Dermis microvascular lymphatic vessel endothelial cell (primary cell): ENCODE measurements at regions not wholly inside any gene's neighbourhood (a gene's known extent, or its start where the extent isn't known, plus 50 kb on each side); places are given as distances from the start of the nearest gene placed in this dataset.

ENCODE experiments used
- DNase-seq, 2 donors: peaks; one replicate each; pipeline versions ENCODE4 v3.0.0 to v3.0.0-alpha.2; 2010; ENCODE audit warnings: low read depth in 2 of 2

- no peak for DNase-seq
Measured at GRCh38 chr3:18886331-18886730, 262.0 kb upstream of the KCNH8 start.

- no peak for DNase-seq
Measured at GRCh38 chr3:18885612-18886011, 262.7 kb upstream of the KCNH8 start.

- no peak for DNase-seq
Measured at GRCh38 chr3:18883571-18883970, 264.7 kb upstream of the KCNH8 start.

DNA sequence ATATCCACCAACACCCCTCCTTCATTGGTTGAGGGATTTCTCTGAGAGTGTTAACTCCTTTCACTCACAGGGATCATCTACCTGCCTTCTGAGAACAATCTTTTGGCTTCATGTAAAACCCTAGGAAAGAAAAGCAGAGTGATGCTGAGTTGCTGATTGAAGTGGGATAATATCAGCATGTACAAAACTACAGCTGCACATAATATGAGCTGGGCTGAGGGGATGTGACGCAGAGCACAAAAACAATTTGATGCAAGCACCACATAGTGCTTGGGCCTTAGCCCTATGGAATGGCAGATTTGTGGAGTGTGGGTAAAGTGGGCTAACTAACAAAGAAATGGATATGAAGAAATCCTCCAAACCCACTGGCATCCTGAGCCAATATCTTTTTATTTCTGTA, 267.6 kb upstream of the KCNH8 start:
- DNase-seq = no peak

- no peak for DNase-seq
Measured at GRCh38 chr3:18872466-18872865, 275.8 kb upstream of the KCNH8 start.

- no peak for DNase-seq
Measured at GRCh38 chr3:18870642-18871041, 277.7 kb upstream of the KCNH8 start.

DNA sequence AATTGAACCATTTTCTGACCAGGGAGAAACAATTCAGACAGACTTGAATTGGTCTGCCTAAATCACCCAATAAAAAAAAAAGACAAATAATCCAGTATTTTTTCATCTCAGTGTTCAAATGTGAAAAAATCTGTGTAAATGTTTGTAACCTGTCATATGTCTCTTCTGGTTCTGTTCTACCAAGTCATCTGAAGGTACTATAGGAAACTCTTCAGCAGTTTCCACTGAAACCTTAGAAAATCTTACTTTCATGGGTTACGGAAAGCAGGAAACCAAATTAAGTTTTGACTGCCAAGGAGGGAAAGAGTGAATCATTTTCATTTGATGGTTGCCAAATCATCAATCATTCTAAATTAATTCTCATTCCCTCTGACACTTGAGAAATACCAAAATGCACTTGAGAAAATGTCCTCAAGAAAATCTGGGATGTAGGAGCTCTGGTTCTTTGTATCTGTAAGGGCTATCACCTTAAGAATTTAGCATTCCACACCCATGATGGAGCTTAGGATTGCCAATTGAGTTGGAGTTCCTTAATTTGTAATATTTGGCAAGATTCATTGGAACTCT, 278.2 kb upstream of the KCNH8 start:
- DNase-seq = no peak

- DNase-seq = no peak
Measured at GRCh38 chr3:18868911-18869689, 279.2 kb upstream of the KCNH8 start.

DNA sequence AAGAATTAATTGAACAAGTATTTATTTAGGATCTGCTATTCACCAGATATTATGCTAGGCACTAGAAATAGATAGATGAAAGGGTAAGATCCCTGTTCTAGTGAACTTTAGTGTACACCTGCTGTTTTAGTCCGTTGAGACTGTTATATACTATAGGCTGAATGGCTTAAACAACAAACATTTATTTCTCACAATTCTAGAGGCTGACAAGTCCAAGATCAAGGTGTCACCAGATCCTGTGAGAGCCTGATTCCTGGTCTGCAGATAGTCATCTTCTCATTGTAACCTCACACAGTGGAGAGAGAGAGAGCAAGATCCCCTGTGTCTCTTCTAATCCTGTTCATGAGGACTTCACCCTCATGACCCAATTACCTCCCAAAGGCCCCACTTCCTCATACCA, 281.4 kb upstream of the KCNH8 start:
- no peak for DNase-seq

- no peak for DNase-seq
Measured at GRCh38 chr3:18864933-18865731, 283.2 kb upstream of the KCNH8 start.

DNA sequence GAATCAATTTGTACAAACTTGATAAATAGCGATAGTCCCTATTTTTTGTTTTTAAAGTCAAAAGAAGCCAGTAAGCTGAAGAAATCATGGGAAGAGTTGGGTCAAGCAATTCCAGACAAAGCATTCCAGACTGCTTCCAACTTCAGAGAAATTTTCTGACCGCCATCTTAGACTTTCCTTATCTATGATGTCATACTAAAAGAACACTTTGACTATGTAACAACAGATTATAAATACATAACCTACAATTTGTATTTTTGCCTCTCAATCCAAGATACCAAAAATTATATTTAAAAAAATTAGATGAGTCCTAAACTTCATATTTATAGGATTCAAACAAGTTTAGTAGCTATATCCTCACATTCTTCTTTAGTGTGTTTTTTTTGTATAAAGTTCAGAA, 286.2 kb upstream of the KCNH8 start:
- DNase-seq = no peak

DNA sequence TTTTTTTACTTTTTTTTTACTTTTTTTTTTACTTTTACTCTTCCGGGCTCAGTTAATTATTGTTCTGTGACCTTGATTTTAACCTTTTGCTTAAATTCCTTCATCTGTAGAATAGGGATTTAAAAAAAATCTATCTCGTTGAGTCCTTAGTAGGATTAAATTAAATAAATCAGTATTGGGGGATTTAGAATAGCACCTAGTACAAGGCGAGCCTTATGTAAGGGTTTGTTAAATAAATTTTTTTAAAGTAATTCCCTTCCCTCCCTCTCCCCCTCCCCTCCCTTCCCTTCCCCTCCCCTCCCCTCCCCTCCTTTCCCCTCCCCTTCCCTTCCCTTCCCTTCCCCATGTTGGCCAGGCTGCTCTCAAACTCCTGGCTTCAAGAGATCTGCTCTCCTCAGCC, 287.2 kb upstream of the KCNH8 start:
- no peak for DNase-seq

DNA sequence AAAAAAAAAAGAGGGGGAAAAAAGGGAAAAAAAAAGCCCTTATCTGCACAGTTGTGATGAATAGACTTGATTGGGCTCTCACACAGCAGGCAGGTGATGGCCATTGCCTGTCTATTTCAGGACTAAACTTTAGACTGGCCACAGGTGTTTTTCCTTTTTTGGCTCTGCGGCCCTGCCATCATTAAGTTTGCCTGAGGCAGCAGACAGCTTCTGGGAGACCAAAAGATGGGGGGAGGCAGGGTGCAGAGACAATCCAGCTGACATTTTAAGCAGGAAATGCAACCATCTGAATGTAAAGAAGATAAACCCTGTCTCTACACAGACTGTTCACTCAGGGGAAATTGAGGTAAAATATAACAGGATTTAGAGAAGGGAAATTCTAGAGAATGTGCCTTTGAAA, 295.0 kb upstream of the KCNH8 start:
- no peak for DNase-seq

DNA sequence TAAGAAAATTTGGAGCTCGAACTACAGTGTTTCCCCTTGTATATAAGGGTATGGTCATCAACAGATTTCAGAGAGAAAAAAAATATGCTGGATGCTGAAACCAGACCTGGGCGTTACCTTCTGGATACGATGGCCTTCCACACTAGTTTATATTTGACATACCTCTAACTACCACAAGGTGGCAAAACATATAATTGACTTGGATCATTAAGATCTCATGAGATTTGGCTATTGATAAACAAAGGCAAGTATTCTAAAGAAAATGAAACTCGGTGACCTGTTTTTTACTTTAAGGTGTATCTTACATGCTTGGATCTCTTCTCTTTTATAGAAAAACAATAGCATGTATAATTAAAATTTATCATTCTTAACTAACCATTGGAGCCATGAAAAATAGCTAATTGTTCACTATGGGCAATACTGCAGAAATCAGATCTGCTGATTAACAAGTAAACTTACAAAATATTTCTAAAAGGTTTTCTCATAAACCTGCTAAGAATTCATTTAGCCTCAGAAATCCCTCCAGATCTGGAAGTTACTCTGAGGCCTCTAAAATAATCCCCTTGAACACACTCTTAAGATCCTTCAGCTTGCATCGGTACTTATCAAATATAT, 300.6 kb upstream of the KCNH8 start:
- no peak for DNase-seq

GRCh38 chr3:18843983-18844382, 304.3 kb upstream of the KCNH8 start:
- no peak for DNase-seq

DNA sequence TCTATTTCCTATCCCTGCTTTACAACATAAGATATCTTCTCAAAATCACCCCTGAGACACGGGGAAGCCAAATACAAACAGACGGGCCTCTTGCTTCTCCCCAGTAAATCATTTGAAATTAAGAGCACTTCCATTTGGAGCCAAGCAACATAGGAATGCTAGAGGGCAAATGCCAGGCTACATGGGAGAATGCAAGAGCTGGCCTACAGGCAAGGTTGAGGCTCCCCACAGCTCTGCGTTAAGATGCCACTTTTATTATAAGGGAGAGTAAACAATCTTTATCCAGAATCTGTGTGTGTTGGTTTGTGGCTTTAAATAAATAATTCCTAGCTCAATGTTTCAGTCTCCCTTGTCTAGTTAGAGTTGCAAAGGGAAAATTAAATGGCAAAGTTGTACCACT, 305.1 kb upstream of the KCNH8 start:
- DNase-seq = no peak

DNA sequence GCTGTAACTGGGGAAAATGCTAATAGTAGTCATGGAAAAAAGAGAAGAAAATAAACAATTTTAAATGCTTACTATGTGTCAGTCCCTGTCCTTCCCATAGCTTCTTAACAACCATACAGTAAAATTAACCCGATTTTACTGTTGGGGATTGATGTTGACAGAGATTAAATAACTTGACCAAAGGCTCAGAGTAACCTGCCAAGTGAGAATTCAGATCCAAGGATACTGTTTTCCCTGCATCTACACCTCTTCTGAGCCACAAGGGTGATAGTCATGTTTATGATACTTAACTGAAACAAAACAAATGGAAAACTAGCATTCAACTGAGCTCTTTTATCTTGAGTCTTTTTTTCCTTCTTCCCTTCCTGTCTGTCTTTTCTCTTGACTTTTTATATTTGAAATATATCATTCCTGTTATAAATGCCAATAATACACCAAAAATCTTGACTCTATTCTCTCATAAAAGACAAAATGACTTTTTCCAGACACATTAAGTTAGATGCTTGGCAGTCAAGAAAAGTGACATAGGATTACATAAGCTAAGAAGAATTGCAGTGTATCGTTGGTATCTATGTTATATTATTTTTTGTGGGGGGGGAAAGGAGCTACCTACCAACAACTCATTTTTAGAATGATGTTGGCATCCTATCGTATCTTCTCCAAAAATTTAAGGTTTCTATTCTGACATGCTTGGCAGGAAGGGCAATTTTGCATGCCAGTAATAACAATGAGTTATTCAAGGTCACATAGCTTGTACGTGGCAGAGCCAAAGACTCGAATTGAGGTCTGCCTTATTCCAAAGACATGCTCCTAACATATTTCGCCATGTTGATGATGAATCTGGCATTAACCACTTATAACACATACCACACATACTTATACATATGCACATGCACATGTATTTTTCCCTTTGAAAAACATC, 306.6 kb upstream of the KCNH8 start:
- DNase-seq = no peak

- DNase-seq = no peak
Measured at GRCh38 chr3:18840535-18841137, 307.7 kb upstream of the KCNH8 start.

- no peak for DNase-seq
Measured at GRCh38 chr3:18838758-18839157, 309.6 kb upstream of the KCNH8 start.

DNA sequence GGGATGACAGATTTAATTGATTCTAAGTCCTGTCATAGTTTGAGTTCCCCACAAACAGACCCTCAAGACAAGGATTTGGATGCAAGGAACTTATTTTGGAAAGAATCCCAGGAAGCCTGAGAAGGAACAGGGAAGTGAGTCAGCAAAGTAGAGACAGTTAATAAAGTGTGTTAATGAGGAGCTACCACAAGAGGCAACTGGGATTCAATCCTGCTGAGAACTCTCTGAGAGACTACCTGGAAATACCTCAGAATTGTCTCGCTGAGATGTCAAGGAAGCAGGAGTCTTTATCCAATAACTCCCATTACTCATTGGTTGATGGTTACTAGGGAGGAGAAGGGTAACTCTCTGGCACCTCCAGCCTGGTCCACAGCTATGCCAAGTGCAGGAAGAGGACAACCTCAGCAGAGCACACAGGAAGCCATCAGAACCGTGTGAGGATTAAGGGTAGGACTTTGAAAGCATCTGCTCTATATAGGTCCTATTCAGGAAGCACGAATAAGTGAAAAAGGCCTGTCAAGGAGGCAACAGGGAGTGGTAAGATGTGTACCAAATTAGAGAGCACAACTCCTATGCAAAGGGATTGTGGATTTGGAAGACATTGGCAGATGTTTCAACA, 311.1 kb upstream of the KCNH8 start:
- no peak for DNase-seq
